SK-N-MC (cell line): ENCODE measurements at regions not wholly inside any gene's neighbourhood (a gene's known extent, or its start where the extent isn't known, plus 50 kb on each side); places are given as distances from the start of the nearest gene placed in this dataset.

Source experiments
- EZH2 ChIP-seq: fragments of 200-600 bp; sonication (generic); IDR thresholded peaks from one replicate; pipeline ENCODE4 v1.6.1; 2017; ENCODE audit warnings: antibody characterized with exemption
- POLR2AphosphoS5 ChIP-seq: IDR thresholded peaks from 2 replicates; pipeline ENCODE4 v1.6.1; 2012; ENCODE audit warnings: mild to moderate bottlenecking, low read depth, low read length, borderline replicate concordance

- TF ChIP-seq EZH2 (no peak), POLR2AphosphoS5 (no peak)
Measured at GRCh38 chr5:4086081-4086480, 490.4 kb downstream of the IRX1 start.
